ENCODE measurements at regions not wholly inside any gene's neighbourhood (a gene's known extent, or its start where the extent isn't known, plus 50 kb on each side); places are given as distances from the start of the nearest gene placed in this dataset.

- DNase-seq (ENCODE audit: low read depth): no peak
- no peak overlapping the region for H3K4me3 ChIP-seq (ENCODE audit: control insufficient read depth, low read depth, low read length)
- no peak for TF ChIP-seq CTCF (conservative IDR thresholded peaks at IDR 0.05; ENCODE audit: control insufficient read depth, insufficient read depth, low read depth, low read length)
Observed at GRCh38 chr14:71636076-71636475, 296.2 kb upstream of the RGS6 start.

- H3K4me3 ChIP-seq (ENCODE audit: control insufficient read depth, low read depth, low read length): no peak overlapping the region
- no peak for DNase-seq (ENCODE audit: low read depth)
- TF ChIP-seq CTCF (conservative IDR thresholded peaks at IDR 0.05; ENCODE audit: control insufficient read depth, insufficient read depth, low read depth, low read length): no peak
Observed at GRCh38 chr14:71636820-71637471, 295.3 kb upstream of the RGS6 start.

GRCh38 chr14:71638523-71639196 is 293.6 kb upstream of the RGS6 start:
- no peak for DNase-seq (ENCODE audit: low read depth)
- H3K4me3 ChIP-seq (ENCODE audit: control insufficient read depth, low read depth, low read length): no peak overlapping the region
- no peak for TF ChIP-seq CTCF (conservative IDR thresholded peaks at IDR 0.05; ENCODE audit: control insufficient read depth, insufficient read depth, low read depth, low read length)

GRCh38 chr14:71642715-71643114 is 289.5 kb upstream of the RGS6 start:
- no peak for DNase-seq (ENCODE audit: low read depth)

GRCh38 chr14:71645656-71646055 is 286.6 kb upstream of the RGS6 start:
- TF ChIP-seq CTCF (conservative IDR thresholded peaks at IDR 0.05; ENCODE audit: control insufficient read depth, insufficient read depth, low read depth, low read length): no peak
- peak; percentile 87 for DNase-seq (ENCODE audit: low read depth)
- no peak overlapping the region for H3K4me3 ChIP-seq (ENCODE audit: control insufficient read depth, low read depth, low read length)

More at GRCh38 chr14:71642715-71643114, 289.5 kb upstream of the RGS6 start:
- H3K4me3 ChIP-seq (ENCODE audit: control insufficient read depth, low read depth, low read length): no peak overlapping the region
- no peak for TF ChIP-seq CTCF (conservative IDR thresholded peaks at IDR 0.05; ENCODE audit: control insufficient read depth, insufficient read depth, low read depth, low read length)

GRCh38 chr14:71646518-71646917 is 285.7 kb upstream of the RGS6 start:
- no peak overlapping the region for H3K4me3 ChIP-seq (ENCODE audit: control insufficient read depth, low read depth, low read length)

More at GRCh38 chr14:71646518-71646917, 285.7 kb upstream of the RGS6 start:
- no peak for TF ChIP-seq CTCF (conservative IDR thresholded peaks at IDR 0.05; ENCODE audit: control insufficient read depth, insufficient read depth, low read depth, low read length)
- no peak for DNase-seq (ENCODE audit: low read depth)

All from fibroblast of mammary gland (primary cell).